Stimulated activated CD8-positive, alpha-beta memory T cell treated with anti-CD3 and anti-CD28 coated beads, Interleukin-15, amount 100 ng/mL, for 48 hours (primary cell): ENCODE measurements at regions not wholly inside any gene's neighbourhood (a gene's known extent, or its start where the extent isn't known, plus 50 kb on each side); places are given as distances from the start of the nearest gene placed in this dataset.

Experiments
- DNase-seq, 2 donors: peaks; one replicate each; pipeline ENCODE4 v3.0.0-alpha.2; 2020; ENCODE audit warnings: low read depth in 2 of 2

GRCh38 chr6:9532621-9533557 is 882.0 kb downstream of the TFAP2A start:
- no peak for DNase-seq

GRCh38 chr6:9527679-9528286 is 887.1 kb downstream of the TFAP2A start:
- DNase-seq = no peak

- no peak for DNase-seq
These were observed 891.4 kb downstream of the TFAP2A start for GRCh38 chr6:9523462-9523861.

- no peak for DNase-seq
These were observed 892.8 kb downstream of the TFAP2A start for GRCh38 chr6:9522101-9522500.

GRCh38 chr6:9521152-9521530 is 893.7 kb downstream of the TFAP2A start:
- DNase-seq = no peak

GRCh38 chr6:9520417-9521151 is 894.3 kb downstream of the TFAP2A start:
- DNase-seq = no peak

- no peak for DNase-seq
These were observed 896.4 kb downstream of the TFAP2A start for GRCh38 chr6:9518431-9518830.

GRCh38 chr6:9517806-9518205 is 897.1 kb downstream of the TFAP2A start:
- DNase-seq = no peak

- DNase-seq = no peak
These were observed 899.0 kb downstream of the TFAP2A start for GRCh38 chr6:9515633-9516606.

GRCh38 chr6:9514146-9514545 is 900.7 kb downstream of the TFAP2A start:
- DNase-seq = no peak

- no peak for DNase-seq
These were observed 903.7 kb downstream of the TFAP2A start for GRCh38 chr6:9511157-9511556.

GRCh38 chr6:9507136-9507895 is 907.6 kb downstream of the TFAP2A start:
- DNase-seq = no peak

GRCh38 chr6:9504191-9504590 is 910.7 kb downstream of the TFAP2A start:
- DNase-seq = no peak

- DNase-seq = no peak
These were observed 911.6 kb downstream of the TFAP2A start for GRCh38 chr6:9503111-9503761.

- DNase-seq = no peak
These were observed 915.2 kb downstream of the TFAP2A start for GRCh38 chr6:9499709-9500108.

- no peak for DNase-seq
These were observed 918.0 kb downstream of the TFAP2A start for GRCh38 chr6:9496837-9497236.

GRCh38 chr6:9494864-9495263 is 920.0 kb downstream of the TFAP2A start:
- DNase-seq = no peak

GRCh38 chr6:9492790-9493189 is 922.1 kb downstream of the TFAP2A start:
- DNase-seq = no peak

GRCh38 chr6:9487128-9487527 is 927.7 kb downstream of the TFAP2A start:
- DNase-seq = no peak

- no peak for DNase-seq
These were observed 928.9 kb downstream of the TFAP2A start for GRCh38 chr6:9485992-9486391.
